ENCODE measurements at regions not wholly inside any gene's neighbourhood (a gene's known extent, or its start where the extent isn't known, plus 50 kb on each side); places are given as distances from the start of the nearest gene placed in this dataset.

DNA sequence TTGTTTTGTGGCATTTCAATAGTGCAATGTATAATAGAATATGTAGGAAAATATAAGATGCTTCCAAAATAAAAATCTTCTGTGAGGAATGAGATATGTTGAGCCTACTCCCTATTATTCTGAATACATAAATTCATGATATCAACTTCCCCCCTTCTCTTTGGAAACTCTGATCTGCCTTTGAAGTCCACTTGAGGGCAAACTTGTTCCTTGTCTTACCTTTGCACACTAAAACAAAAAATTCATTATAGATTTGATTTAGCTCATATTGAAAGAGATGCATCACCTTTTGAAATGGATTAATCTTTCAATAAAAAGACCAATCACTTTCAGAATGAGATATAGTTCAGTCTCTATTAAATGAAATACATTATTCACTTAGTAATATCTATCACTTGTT lies 580.7 kb upstream of the ADGRL4 start:
- TF ChIP-seq, protein P1, sequence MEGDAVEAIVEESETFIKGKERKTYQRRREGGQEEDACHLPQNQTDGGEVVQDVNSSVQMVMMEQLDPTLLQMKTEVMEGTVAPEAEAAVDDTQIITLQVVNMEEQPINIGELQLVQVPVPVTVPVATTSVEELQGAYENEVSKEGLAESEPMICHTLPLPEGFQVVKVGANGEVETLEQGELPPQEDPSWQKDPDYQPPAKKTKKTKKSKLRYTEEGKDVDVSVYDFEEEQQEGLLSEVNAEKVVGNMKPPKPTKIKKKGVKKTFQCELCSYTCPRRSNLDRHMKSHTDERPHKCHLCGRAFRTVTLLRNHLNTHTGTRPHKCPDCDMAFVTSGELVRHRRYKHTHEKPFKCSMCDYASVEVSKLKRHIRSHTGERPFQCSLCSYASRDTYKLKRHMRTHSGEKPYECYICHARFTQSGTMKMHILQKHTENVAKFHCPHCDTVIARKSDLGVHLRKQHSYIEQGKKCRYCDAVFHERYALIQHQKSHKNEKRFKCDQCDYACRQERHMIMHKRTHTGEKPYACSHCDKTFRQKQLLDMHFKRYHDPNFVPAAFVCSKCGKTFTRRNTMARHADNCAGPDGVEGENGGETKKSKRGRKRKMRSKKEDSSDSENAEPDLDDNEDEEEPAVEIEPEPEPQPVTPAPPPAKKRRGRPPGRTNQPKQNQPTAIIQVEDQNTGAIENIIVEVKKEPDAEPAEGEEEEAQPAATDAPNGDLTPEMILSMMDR (conservative IDR thresholded peaks at IDR 0.05; ENCODE audit: low read length) = no peak
- no peak for TF ChIP-seq EZH2phosphoT487 (IDR thresholded peaks at IDR 0.05; ENCODE audit: borderline replicate concordance, low read depth, low read length)
